DOHH2 (cell line): ENCODE measurements at regions not wholly inside any gene's neighbourhood (a gene's known extent, or its start where the extent isn't known, plus 50 kb on each side); places are given as distances from the start of the nearest gene placed in this dataset.

Experiments
- EZH2phosphoT487 ChIP-seq: fragments of 200-600 bp; sonication (generic); IDR thresholded peaks from 2 replicates; pipeline ENCODE4 v1.6.1; 2017; ENCODE audit warnings: borderline replicate concordance, mild to moderate bottlenecking, antibody characterized with exemption, low read length, moderate library complexity, mixed read lengths
- TF ChIP-seq, protein P1 (sequence below): fragments of 200-600 bp; sonication (generic); IDR thresholded peaks from one replicate; pipeline ENCODE4 v1.5.1; 2014; ENCODE audit warnings: antibody characterized with exemption, mild to moderate bottlenecking, low read depth, low read length; ENCODE audit not compliant: poor library complexity, severe bottlenecking

DNA sequence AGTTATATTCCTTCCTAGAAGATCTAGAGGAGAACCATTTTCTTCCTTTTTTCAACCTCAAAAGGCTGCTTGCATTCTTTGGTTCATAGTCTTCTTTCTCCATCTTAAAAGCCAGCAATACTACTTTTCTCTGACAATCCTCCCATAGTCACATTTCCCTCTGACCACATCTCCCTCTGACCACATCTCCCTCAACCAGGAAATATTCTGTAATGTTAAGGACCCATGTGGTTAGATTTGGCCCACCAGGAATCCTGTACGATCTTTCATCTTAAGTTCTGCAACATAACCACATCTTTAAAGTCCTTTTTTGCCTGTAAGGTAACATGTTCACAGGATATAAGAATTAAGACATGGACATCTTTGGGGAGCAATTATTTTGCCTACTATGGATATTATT, 179.4 kb upstream of the SPEF2 start:
- TF ChIP-seq, protein P1, sequence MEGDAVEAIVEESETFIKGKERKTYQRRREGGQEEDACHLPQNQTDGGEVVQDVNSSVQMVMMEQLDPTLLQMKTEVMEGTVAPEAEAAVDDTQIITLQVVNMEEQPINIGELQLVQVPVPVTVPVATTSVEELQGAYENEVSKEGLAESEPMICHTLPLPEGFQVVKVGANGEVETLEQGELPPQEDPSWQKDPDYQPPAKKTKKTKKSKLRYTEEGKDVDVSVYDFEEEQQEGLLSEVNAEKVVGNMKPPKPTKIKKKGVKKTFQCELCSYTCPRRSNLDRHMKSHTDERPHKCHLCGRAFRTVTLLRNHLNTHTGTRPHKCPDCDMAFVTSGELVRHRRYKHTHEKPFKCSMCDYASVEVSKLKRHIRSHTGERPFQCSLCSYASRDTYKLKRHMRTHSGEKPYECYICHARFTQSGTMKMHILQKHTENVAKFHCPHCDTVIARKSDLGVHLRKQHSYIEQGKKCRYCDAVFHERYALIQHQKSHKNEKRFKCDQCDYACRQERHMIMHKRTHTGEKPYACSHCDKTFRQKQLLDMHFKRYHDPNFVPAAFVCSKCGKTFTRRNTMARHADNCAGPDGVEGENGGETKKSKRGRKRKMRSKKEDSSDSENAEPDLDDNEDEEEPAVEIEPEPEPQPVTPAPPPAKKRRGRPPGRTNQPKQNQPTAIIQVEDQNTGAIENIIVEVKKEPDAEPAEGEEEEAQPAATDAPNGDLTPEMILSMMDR, result no peak
- TF ChIP-seq EZH2phosphoT487, result no peak
